GM23248 (cell line): ENCODE measurements at regions not wholly inside any gene's neighbourhood (a gene's known extent, or its start where the extent isn't known, plus 50 kb on each side); places are given as distances from the start of the nearest gene placed in this dataset.

Experiments used
- DNase-seq: peaks from one replicate; pipeline ENCODE4 v3.0.0-alpha.2; 2015
- H2AFZ ChIP-seq: fragments of 200-600 bp; sonication (generic); 2 replicates; pipeline ENCODE4 v1.6.1; 2016; ENCODE audit warnings: antibody characterized with exemption
- H3F3A ChIP-seq: fragments of 200-600 bp; sonication (generic); 2 replicates; pipeline ENCODE4 v1.6.1; 2016; ENCODE audit warnings: mild to moderate bottlenecking, antibody characterized with exemption, mixed run types; ENCODE audit not compliant: insufficient read depth
- H3K27ac ChIP-seq: fragments of 200-600 bp; sonication (generic); 2 replicates; pipeline ENCODE4 v1.5.1; 2016; ENCODE audit warnings: mild to moderate bottlenecking
- H3K27me3 ChIP-seq: fragments of 200-600 bp; sonication (generic); replicated peaks from 2 replicates; pipeline ENCODE4 v1.6.1; 2016; ENCODE audit warnings: mild to moderate bottlenecking; ENCODE audit not compliant: insufficient read depth
- H3K36me3 ChIP-seq: fragments of 200-600 bp; sonication (generic); 2 replicates; pipeline ENCODE4 v1.6.1; 2016; ENCODE audit warnings: low read depth, mild to moderate bottlenecking
- H3K4me1 ChIP-seq: fragments of 200-600 bp; sonication (generic); 2 replicates; pipeline ENCODE4 v1.6.1; 2016; ENCODE audit warnings: mild to moderate bottlenecking; ENCODE audit not compliant: insufficient read depth
- H3K4me2 ChIP-seq: fragments of 200-600 bp; sonication (generic); one replicate; pipeline ENCODE4 v1.6.1; 2016; ENCODE audit warnings: mild to moderate bottlenecking; ENCODE audit not compliant: unreplicated experiment
- H3K4me3 ChIP-seq: fragments of 200-600 bp; sonication (generic); 2 replicates; pipeline ENCODE4 v1.5.1; 2016; ENCODE audit warnings: mild to moderate bottlenecking
- H3K79me2 ChIP-seq: fragments of 200-600 bp; sonication (generic); 2 replicates; pipeline ENCODE4 v1.6.1; 2016; ENCODE audit warnings: mild to moderate bottlenecking; ENCODE audit not compliant: insufficient read depth
- H3K9ac ChIP-seq: fragments of 200-600 bp; sonication (generic); 2 replicates; pipeline ENCODE4 v1.6.1; 2016; ENCODE audit warnings: mild to moderate bottlenecking
- H3K9me2 ChIP-seq: fragments of 200-600 bp; sonication (generic); 2 replicates; pipeline ENCODE4 v1.6.1; 2016; ENCODE audit warnings: mixed run types, mild to moderate bottlenecking, moderate library complexity; ENCODE audit not compliant: insufficient read depth
- H3K9me3 ChIP-seq: fragments of 200-600 bp; sonication (generic); one replicate; pipeline ENCODE4 v1.6.1; 2017; ENCODE audit warnings: low read depth
- H4K20me1 ChIP-seq: fragments of 200-600 bp; sonication (generic); 2 replicates; pipeline ENCODE4 v1.6.0; 2016; ENCODE audit not compliant: insufficient read depth
- EZH2 ChIP-seq: fragments of 200-600 bp; sonication (generic); IDR thresholded peaks from 2 replicates; pipeline ENCODE4 v1.6.1; 2018; ENCODE audit warnings: antibody characterized with exemption, mild to moderate bottlenecking; ENCODE audit not compliant: insufficient read depth, poor library complexity, severe bottlenecking
- EZH2phosphoT487 ChIP-seq: fragments of 200-600 bp; sonication (generic); IDR thresholded peaks from 2 replicates; pipeline ENCODE4 v1.6.1; 2018; ENCODE audit warnings: antibody characterized with exemption, moderate library complexity, mild to moderate bottlenecking, low read depth; ENCODE audit not compliant: insufficient read depth
- WGBS, 2 experiments: methylation state at CpG; one replicate each; pipeline ENCODE4 v1.1.6; 2015 to 2017; ENCODE audit warnings: low lambda C conversion rate in 2 of 2, low coverage in 1 of 2; ENCODE audit errors: missing lambda C conversion rate in 2 of 2; 5-methylcytosine and 5-hydroxymethylcytosine counted together
- in situ Hi-C: fragments of 300-500 bp; cut with MboI; formaldehyde crosslinking; loops from 2 replicates; pipeline ENCODE4 v1.15.0; 2020

- Histone ChIP-seq H3K36me3 (no peaks in the 10 kb centered on the region), H3K4me3 (no peak overlapping the region), H3K9ac (no peak overlapping the region), H3F3A (peaks cover 33% of the 10 kb centered on the region), H3K4me1 (peaks cover 29% of the 10 kb centered on the region), H3K9me2 (no peaks in the 10 kb centered on the region), H3K79me2 (no peaks in the 10 kb centered on the region), H2AFZ (no peak overlapping the region), H3K27ac (no peak overlapping the region), H3K4me2 (no peak overlapping the region), H3K9me3 (no peaks in the 10 kb centered on the region), H3K27me3 (no peaks in the 10 kb centered on the region), H4K20me1 (no peaks in the 10 kb centered on the region)
- WGBS, 2 experiments = 82 to 86% methylated on average over 5 of the region's 5 CpGs
- in situ Hi-C loops = no loop called here
- DNase-seq = no peak
- no peak for TF ChIP-seq EZH2phosphoT487
- no peak for TF ChIP-seq EZH2
These were observed 55.3 kb upstream of the NABP1 start for GRCh38 chr2:191622374-191623320.

- H3K27ac ChIP-seq = no peak overlapping the region
These were observed 52.9 kb upstream of the NABP1 start for GRCh38 chr2:191625016-191625415.

GRCh38 chr2:191625446-191625845 is 52.5 kb upstream of the NABP1 start:
- WGBS, 2 experiments = 48 to 50% methylated on average over 2 of the region's 2 CpGs
- peaks cover 26% of the 10 kb centered on the region for H3F3A ChIP-seq
- H3K36me3 ChIP-seq = no peaks in the 10 kb centered on the region
- H3K4me3 ChIP-seq = no peak overlapping the region
- no peak overlapping the region for H3K9ac ChIP-seq
- in situ Hi-C loops = no loop called here
- H3K9me3 ChIP-seq = no peaks in the 10 kb centered on the region
- TF ChIP-seq EZH2 (no peak), EZH2phosphoT487 (no peak)
- H2AFZ ChIP-seq = no peak overlapping the region
- no peak for DNase-seq
- H3K4me2 ChIP-seq = no peak overlapping the region
- H3K9me2 ChIP-seq = no peaks in the 10 kb centered on the region
- peaks cover 28% of the 10 kb centered on the region for H3K4me1 ChIP-seq
- H3K79me2 ChIP-seq = no peaks in the 10 kb centered on the region
- no peak overlapping the region for H3K27ac ChIP-seq
- H3K27me3 ChIP-seq = no peaks in the 10 kb centered on the region
- H4K20me1 ChIP-seq = no peaks in the 10 kb centered on the region

More at GRCh38 chr2:191625016-191625415, 52.9 kb upstream of the NABP1 start:
- Histone ChIP-seq H3K4me2 (no peak overlapping the region), H3K4me3 (no peak overlapping the region), H3K9ac (no peak overlapping the region), H3K9me3 (no peaks in the 10 kb centered on the region), H2AFZ (no peak overlapping the region), H3K36me3 (no peaks in the 10 kb centered on the region), H3K27me3 (no peaks in the 10 kb centered on the region), H3F3A (peaks cover 26% of the 10 kb centered on the region), H3K9me2 (no peaks in the 10 kb centered on the region), H4K20me1 (no peaks in the 10 kb centered on the region), H3K4me1 (peaks cover 28% of the 10 kb centered on the region), H3K79me2 (no peaks in the 10 kb centered on the region)
- no peak for DNase-seq
- in situ Hi-C loops = no loop called here
- 88 to 90% methylated on average over 3 of the region's 3 CpGs for WGBS, 2 experiments
- TF ChIP-seq EZH2phosphoT487 = no peak
- no peak for TF ChIP-seq EZH2

- H3K36me3 ChIP-seq = no peaks in the 10 kb centered on the region
- H4K20me1 ChIP-seq = no peaks in the 10 kb centered on the region
- peak; percentile 85 for DNase-seq
- H3K27ac ChIP-seq = peak overlapping the region; percentile 41
- H3K79me2 ChIP-seq = no peaks in the 10 kb centered on the region
- TF ChIP-seq EZH2phosphoT487 (no peak), EZH2 (no peak)
- peaks cover 28% of the 10 kb centered on the region for H3K4me1 ChIP-seq
- peaks cover 27% of the 10 kb centered on the region for H3F3A ChIP-seq
- H3K9ac ChIP-seq = no peak overlapping the region
- H2AFZ ChIP-seq = no peak overlapping the region
- peak overlapping the region; percentile 24 for H3K4me2 ChIP-seq
- no peaks in the 10 kb centered on the region for H3K27me3 ChIP-seq
- in situ Hi-C loops = no loop called here
- no peaks in the 10 kb centered on the region for H3K9me2 ChIP-seq
- no peak overlapping the region for H3K4me3 ChIP-seq
- no peaks in the 10 kb centered on the region for H3K9me3 ChIP-seq
These were observed 51.3 kb upstream of the NABP1 start for GRCh38 chr2:191626497-191627151.
